Neural cell (in vitro differentiated cells): ENCODE measurements at regions not wholly inside any gene's neighbourhood (a gene's known extent, or its start where the extent isn't known, plus 50 kb on each side); places are given as distances from the start of the nearest gene placed in this dataset.

ENCODE experiments used
- CTCF ChIP-seq: fragments of 450-650 bp; IDR thresholded peaks from 2 replicates; pipeline ENCODE4 v1.5.1; 2014; ENCODE audit warnings: antibody characterized with exemption, mild to moderate bottlenecking, moderate library complexity; ENCODE audit not compliant: poor library complexity, severe bottlenecking
- RAD21 ChIP-seq: fragments of 450-650 bp; conservative IDR thresholded peaks from 2 replicates; pipeline ENCODE4 v1.6.1; 2014; ENCODE audit warnings: antibody characterized with exemption, mild to moderate bottlenecking, moderate library complexity
- REST ChIP-seq: IDR thresholded peaks from 2 replicates; pipeline ENCODE4 v1.6.1; 2012; ENCODE audit warnings: borderline replicate concordance

GRCh38 chr2:84314901-84315330 is 144.2 kb downstream of the SUCLG1 start:
- TF ChIP-seq CTCF: peak; percentile 95
- TF ChIP-seq RAD21: peak; percentile 97
- TF ChIP-seq REST: no peak
